ENCODE measurements at regions not wholly inside any gene's neighbourhood (a gene's known extent, or its start where the extent isn't known, plus 50 kb on each side); places are given as distances from the start of the nearest gene placed in this dataset.

DNA sequence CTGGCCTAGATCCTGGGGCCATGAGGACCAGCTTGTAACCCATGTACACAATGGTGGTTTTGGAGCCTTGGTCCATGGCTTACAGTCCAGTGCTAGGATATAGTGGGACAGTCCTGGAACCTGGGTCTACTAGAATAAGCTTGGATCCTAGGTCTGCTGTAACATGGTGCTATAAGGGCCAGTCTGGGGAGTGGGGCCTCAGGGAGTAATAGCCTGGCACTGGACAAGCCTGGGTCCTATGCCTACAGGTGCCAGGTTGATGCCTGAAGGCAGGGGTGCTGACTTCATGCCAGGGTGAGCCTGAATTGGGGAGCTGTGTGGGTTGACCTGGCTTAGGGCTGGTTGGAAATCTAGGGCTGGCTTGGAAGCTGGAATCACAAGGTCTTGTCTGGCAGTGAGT is 756.3 kb upstream of the ADGRL3 start:
- TF ChIP-seq CEBPB (IDR thresholded peaks at IDR 0.05) (no peak), YY1 (IDR thresholded peaks at IDR 0.05; ENCODE audit: low read depth) (no peak), NFIC (IDR thresholded peaks at IDR 0.05) (no peak), EGR1 (IDR thresholded peaks at IDR 0.05) (no peak), TAF1 (IDR thresholded peaks at IDR 0.05; ENCODE audit: low read depth) (no peak), TCF12 (IDR thresholded peaks at IDR 0.05; ENCODE audit: low read depth) (no peak), MAX (IDR thresholded peaks at IDR 0.05) (no peak)

Measured in Ishikawa (cell line).